ENCODE measurements at regions not wholly inside any gene's neighbourhood (a gene's known extent, or its start where the extent isn't known, plus 50 kb on each side); places are given as distances from the start of the nearest gene placed in this dataset.

GRCh38 chr20:48096957-48097890 is 311.9 kb upstream of the SULF2 start:
- 95% methylated on average over 10 of the region's 10 CpGs for WGBS
- Histone ChIP-seq H4K91ac (ENCODE audit: low read length) (no peak overlapping the region), H3K27me3 (ENCODE audit: control insufficient read depth in 1 of 2, insufficient read depth in 1 of 2, low read length in 2 of 2) (peaks cover 23 to 49% of the 10 kb centered on the region in 2 experiments)

GRCh38 chr20:48096212-48096875 is 311.1 kb upstream of the SULF2 start:
- H2AFZ ChIP-seq (ENCODE audit: low read depth, low read length), result no peak overlapping the region
- H2BK12ac ChIP-seq (ENCODE audit: low read length in 2 of 2), result no peak overlapping the region
- peaks cover 23 to 51% of the 10 kb centered on the region in 2 experiments for H3K27me3 ChIP-seq (ENCODE audit: control insufficient read depth in 1 of 2, insufficient read depth in 1 of 2, low read length in 2 of 2)
- H2BK15ac ChIP-seq (ENCODE audit: low read depth, poor library complexity, severe bottlenecking), result no peak overlapping the region
- 90% methylated on average over 10 of the region's 12 CpGs for WGBS
- H3K36me3 ChIP-seq (ENCODE audit: control insufficient read depth in 1 of 2, insufficient read depth in 2 of 2, low read depth in 1 of 2, low read length in 2 of 2), result no peaks in the 10 kb centered on the region
- H3K4me1 ChIP-seq (ENCODE audit: control insufficient read depth, insufficient read depth, low read depth, low read length), result peaks cover 1% of the 10 kb centered on the region
- no peak overlapping the region for H3K27ac ChIP-seq (ENCODE audit: low read length, poor library complexity, severe bottlenecking)
- DNase-seq, result no peak
- no peak overlapping the region for H2AK5ac ChIP-seq (ENCODE audit: low read length, severe bottlenecking)
- no peak overlapping the region for H3K23ac ChIP-seq (ENCODE audit: low read length in 2 of 2)
- H3K79me1 ChIP-seq (replicated peaks; ENCODE audit: low read length, poor library complexity, severe bottlenecking), result no peaks in the 10 kb centered on the region
- H4K8ac ChIP-seq (ENCODE audit: low read length), result no peak overlapping the region
- no peak overlapping the region for H3K14ac ChIP-seq (ENCODE audit: low read length in 2 of 2)
- no peak overlapping the region for H2BK120ac ChIP-seq (ENCODE audit: low read depth, low read length)
- no peak overlapping the region for H2BK5ac ChIP-seq (ENCODE audit: low read depth, low read length, poor library complexity, severe bottlenecking)
- H3K4me2 ChIP-seq (ENCODE audit: low read length, poor library complexity, severe bottlenecking), result no peak overlapping the region
- H3K4me3 ChIP-seq (ENCODE audit: insufficient read depth in 1 of 2, low read depth in 1 of 2, low read length in 2 of 2), result no peak overlapping the region
- H4K91ac ChIP-seq (ENCODE audit: low read length), result no peak overlapping the region
- H3K9me3 ChIP-seq (ENCODE audit: control insufficient read depth, low read length), result no peaks in the 10 kb centered on the region
- H3K18ac ChIP-seq (ENCODE audit: low read depth in 1 of 2, low read length in 2 of 2), result no peak overlapping the region
- no peak overlapping the region for H3K4ac ChIP-seq (ENCODE audit: low read depth in 1 of 2, low read length in 2 of 2)
- H3K9ac ChIP-seq (ENCODE audit: low read length), result no peak overlapping the region

More at GRCh38 chr20:48096957-48097890, 311.9 kb upstream of the SULF2 start:
- no peak overlapping the region for H2BK5ac ChIP-seq (ENCODE audit: low read depth, low read length, poor library complexity, severe bottlenecking)
- H2AK5ac ChIP-seq (ENCODE audit: low read length, severe bottlenecking), result no peak overlapping the region
- H3K18ac ChIP-seq (ENCODE audit: low read depth in 1 of 2, low read length in 2 of 2), result no peak overlapping the region
- H3K9ac ChIP-seq (ENCODE audit: low read length), result no peak overlapping the region
- no peak overlapping the region for H2BK120ac ChIP-seq (ENCODE audit: low read depth, low read length)
- no peak for DNase-seq
- H3K14ac ChIP-seq (ENCODE audit: low read length in 2 of 2), result no peak overlapping the region
- H3K4ac ChIP-seq (ENCODE audit: low read depth in 1 of 2, low read length in 2 of 2), result no peak overlapping the region
- H2BK12ac ChIP-seq (ENCODE audit: low read length in 2 of 2), result no peak overlapping the region
- peaks cover 1% of the 10 kb centered on the region for H3K4me1 ChIP-seq (ENCODE audit: control insufficient read depth, insufficient read depth, low read depth, low read length)
- H2BK15ac ChIP-seq (ENCODE audit: low read depth, poor library complexity, severe bottlenecking), result no peak overlapping the region
- no peaks in the 10 kb centered on the region for H3K79me1 ChIP-seq (replicated peaks; ENCODE audit: low read length, poor library complexity, severe bottlenecking)
- H4K8ac ChIP-seq (ENCODE audit: low read length), result no peak overlapping the region
- H3K4me3 ChIP-seq (ENCODE audit: insufficient read depth in 1 of 2, low read depth in 1 of 2, low read length in 2 of 2), result no peak overlapping the region
- H2AFZ ChIP-seq (ENCODE audit: low read depth, low read length), result no peak overlapping the region
- no peak overlapping the region for H3K23ac ChIP-seq (ENCODE audit: low read length in 2 of 2)
- no peak overlapping the region for H3K27ac ChIP-seq (ENCODE audit: low read length, poor library complexity, severe bottlenecking)
- no peaks in the 10 kb centered on the region for H3K36me3 ChIP-seq (ENCODE audit: control insufficient read depth in 1 of 2, insufficient read depth in 2 of 2, low read depth in 1 of 2, low read length in 2 of 2)
- no peaks in the 10 kb centered on the region for H3K9me3 ChIP-seq (ENCODE audit: control insufficient read depth, low read length)
- no peak overlapping the region for H3K4me2 ChIP-seq (ENCODE audit: low read length, poor library complexity, severe bottlenecking)

GRCh38 chr20:48094944-48095343 is 309.7 kb upstream of the SULF2 start:
- DNase-seq, result no peak
- Histone ChIP-seq H3K18ac (ENCODE audit: low read depth in 1 of 2, low read length in 2 of 2) (no peak overlapping the region), H3K27me3 (ENCODE audit: control insufficient read depth in 1 of 2, insufficient read depth in 1 of 2, low read length in 2 of 2) (peaks cover 12 to 49% of the 10 kb centered on the region in 2 experiments), H2AK5ac (ENCODE audit: low read length, severe bottlenecking) (no peak overlapping the region), H3K4me2 (ENCODE audit: low read length, poor library complexity, severe bottlenecking) (no peak overlapping the region), H3K23ac (ENCODE audit: low read length in 2 of 2) (no peak overlapping the region), H2BK15ac (ENCODE audit: low read depth, poor library complexity, severe bottlenecking) (no peak overlapping the region), H3K4me1 (ENCODE audit: control insufficient read depth, insufficient read depth, low read depth, low read length) (peaks cover 1% of the 10 kb centered on the region), H3K79me1 (replicated peaks; ENCODE audit: low read length, poor library complexity, severe bottlenecking) (no peaks in the 10 kb centered on the region), H3K4ac (ENCODE audit: low read depth in 1 of 2, low read length in 2 of 2) (no peak overlapping the region), H2BK5ac (ENCODE audit: low read depth, low read length, poor library complexity, severe bottlenecking) (no peak overlapping the region), H3K9ac (ENCODE audit: low read length) (no peak overlapping the region), H3K14ac (ENCODE audit: low read length in 2 of 2) (no peak overlapping the region), H3K27ac (ENCODE audit: low read length, poor library complexity, severe bottlenecking) (no peak overlapping the region), H2BK120ac (ENCODE audit: low read depth, low read length) (no peak overlapping the region), H3K4me3 (ENCODE audit: insufficient read depth in 1 of 2, low read depth in 1 of 2, low read length in 2 of 2) (no peak overlapping the region), H3K9me3 (ENCODE audit: control insufficient read depth, low read length) (no peaks in the 10 kb centered on the region), H2AFZ (ENCODE audit: low read depth, low read length) (no peak overlapping the region), H4K8ac (ENCODE audit: low read length) (no peak overlapping the region), H4K91ac (ENCODE audit: low read length) (no peak overlapping the region), H2BK12ac (ENCODE audit: low read length in 2 of 2) (no peak overlapping the region), H3K36me3 (ENCODE audit: control insufficient read depth in 1 of 2, insufficient read depth in 2 of 2, low read depth in 1 of 2, low read length in 2 of 2) (no peaks in the 10 kb centered on the region)
- WGBS, result 86% methylated on average over 5 of the region's 7 CpGs

GRCh38 chr20:48094196-48094749 is 309.0 kb upstream of the SULF2 start:
- H3K9ac ChIP-seq (ENCODE audit: low read length), result no peak overlapping the region
- WGBS, result 75% methylated on average over 3 of the region's 5 CpGs

More at GRCh38 chr20:48094196-48094749, 309.0 kb upstream of the SULF2 start:
- H3K4ac ChIP-seq (ENCODE audit: low read depth in 1 of 2, low read length in 2 of 2), result no peak overlapping the region
- no peak overlapping the region for H3K4me2 ChIP-seq (ENCODE audit: low read length, poor library complexity, severe bottlenecking)
- H2BK15ac ChIP-seq (ENCODE audit: low read depth, poor library complexity, severe bottlenecking), result no peak overlapping the region
- H3K14ac ChIP-seq (ENCODE audit: low read length in 2 of 2), result no peak overlapping the region
- no peak overlapping the region for H2BK12ac ChIP-seq (ENCODE audit: low read length in 2 of 2)
- H3K27ac ChIP-seq (ENCODE audit: low read length, poor library complexity, severe bottlenecking), result no peak overlapping the region
- H3K27me3 ChIP-seq (ENCODE audit: control insufficient read depth in 1 of 2, insufficient read depth in 1 of 2, low read length in 2 of 2), result peaks cover 12 to 51% of the 10 kb centered on the region in 2 experiments
- H2AK5ac ChIP-seq (ENCODE audit: low read length, severe bottlenecking), result no peak overlapping the region
- no peaks in the 10 kb centered on the region for H3K9me3 ChIP-seq (ENCODE audit: control insufficient read depth, low read length)
- H4K91ac ChIP-seq (ENCODE audit: low read length), result no peak overlapping the region
- H3K36me3 ChIP-seq (ENCODE audit: control insufficient read depth in 1 of 2, insufficient read depth in 2 of 2, low read depth in 1 of 2, low read length in 2 of 2), result no peaks in the 10 kb centered on the region
- H3K4me3 ChIP-seq (ENCODE audit: insufficient read depth in 1 of 2, low read depth in 1 of 2, low read length in 2 of 2), result no peak overlapping the region
- H3K4me1 ChIP-seq (ENCODE audit: control insufficient read depth, insufficient read depth, low read depth, low read length), result no peaks in the 10 kb centered on the region
- DNase-seq, result no peak
- no peak overlapping the region for H2BK5ac ChIP-seq (ENCODE audit: low read depth, low read length, poor library complexity, severe bottlenecking)
- no peak overlapping the region for H2BK120ac ChIP-seq (ENCODE audit: low read depth, low read length)
- no peak overlapping the region for H3K18ac ChIP-seq (ENCODE audit: low read depth in 1 of 2, low read length in 2 of 2)
- H3K23ac ChIP-seq (ENCODE audit: low read length in 2 of 2), result no peak overlapping the region
- H2AFZ ChIP-seq (ENCODE audit: low read depth, low read length), result no peak overlapping the region
- no peaks in the 10 kb centered on the region for H3K79me1 ChIP-seq (replicated peaks; ENCODE audit: low read length, poor library complexity, severe bottlenecking)
- no peak overlapping the region for H4K8ac ChIP-seq (ENCODE audit: low read length)
